Ascending aorta (tissue), 2 donors: ENCODE measurements at regions not wholly inside any gene's neighbourhood (a gene's known extent, or its start where the extent isn't known, plus 50 kb on each side); places are given as distances from the start of the nearest gene placed in this dataset.

Source experiments
- DNase-seq, 2 donors: peaks; one replicate each; pipeline ENCODE4 v3.0.0-alpha.2; 2019; ENCODE audit warnings: low spot score in 2 of 2
- H3K27ac ChIP-seq, 2 donors: fragments of 200-600 bp; sonication (generic); one replicate each; pipeline ENCODE4 v1.5.1; 2016 to 2017; ENCODE audit warnings: mild to moderate bottlenecking in 1 of 2
- H3K27me3 ChIP-seq: fragments of 200-600 bp; sonication (generic); one replicate; pipeline ENCODE4 v1.5.1; 2017
- H3K36me3 ChIP-seq, 2 donors: fragments of 200-600 bp; sonication (generic); one replicate each; pipeline ENCODE4 v1.5.1; 2016
- H3K4me1 ChIP-seq, 2 donors: fragments of 200-600 bp; sonication (generic); one replicate each; pipeline ENCODE4 v1.5.1; 2016 to 2017; ENCODE audit warnings: mild to moderate bottlenecking in 1 of 2
- H3K4me3 ChIP-seq, 2 donors: fragments of 200-600 bp; sonication (generic); one replicate each; pipeline ENCODE4 v1.5.1; 2016 to 2017; ENCODE audit warnings: mild to moderate bottlenecking in 1 of 2
- H3K9me3 ChIP-seq, 2 donors: fragments of 200-600 bp; sonication (generic); one replicate each; pipeline ENCODE4 v1.5.1; 2016
- CTCF ChIP-seq, 3 experiments: fragments of 200-600 bp in 2 of 3; fragments of 450-650 bp in 1 of 3; sonication (generic) in 2 of 3; IDR thresholded peaks; one replicate each; pipeline ENCODE4 v1.5.1; 2016 to 2019; ENCODE audit warnings: antibody characterized with exemption in 3 of 3, mild to moderate bottlenecking in 1 of 3, moderate library complexity in 1 of 3
- intact Hi-C: fragments of 100-400 bp; cut with DNase I; formaldehyde crosslinking; loops from one replicate; pipeline ENCODE4 v1.15.1; 2023

GRCh38 chr1:223057569-223058093 lies 85.4 kb downstream of the TLR5 start:
- no peak overlapping the region for H3K4me3 ChIP-seq
- TF ChIP-seq CTCF (IDR thresholded peaks at IDR 0.05) = no peak
- H3K9me3 ChIP-seq = no peaks in the 10 kb centered on the region
- intact Hi-C loops = no loop called here
- H3K36me3 ChIP-seq = no peaks in the 10 kb centered on the region
- DNase-seq = no peak
- no peaks in the 10 kb centered on the region for H3K27me3 ChIP-seq
- no peak overlapping the region for H3K27ac ChIP-seq
- no peaks in the 10 kb centered on the region for H3K4me1 ChIP-seq
